ENCODE measurements at regions not wholly inside any gene's neighbourhood (a gene's known extent, or its start where the extent isn't known, plus 50 kb on each side); places are given as distances from the start of the nearest gene placed in this dataset.

DNA sequence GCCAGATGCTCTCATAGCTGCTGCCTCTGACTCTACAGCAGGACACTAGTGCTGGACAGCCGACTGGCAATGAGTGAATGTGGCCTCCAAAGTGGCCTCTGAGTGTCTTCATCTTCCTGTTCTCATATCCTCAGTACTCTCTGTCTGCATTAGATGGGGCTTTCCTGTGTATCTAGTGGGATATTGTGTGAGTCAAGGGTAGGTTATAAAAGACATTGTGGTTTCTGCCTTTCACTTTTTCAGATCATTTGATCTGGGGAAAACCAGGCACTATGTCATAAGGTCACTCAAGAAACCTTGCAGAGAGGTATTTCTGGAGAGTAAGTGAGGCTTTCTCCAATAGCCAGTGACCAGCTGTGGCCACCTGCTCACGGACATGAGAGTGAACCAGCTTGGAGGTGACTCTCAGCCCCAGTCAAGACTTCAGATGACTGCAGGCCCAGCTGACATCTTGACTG, 333.6 kb upstream of the NCAM1 start:
- CTCF ChIA-PET = no interaction called here
- POLR2A ChIA-PET = no interaction called here

DNA sequence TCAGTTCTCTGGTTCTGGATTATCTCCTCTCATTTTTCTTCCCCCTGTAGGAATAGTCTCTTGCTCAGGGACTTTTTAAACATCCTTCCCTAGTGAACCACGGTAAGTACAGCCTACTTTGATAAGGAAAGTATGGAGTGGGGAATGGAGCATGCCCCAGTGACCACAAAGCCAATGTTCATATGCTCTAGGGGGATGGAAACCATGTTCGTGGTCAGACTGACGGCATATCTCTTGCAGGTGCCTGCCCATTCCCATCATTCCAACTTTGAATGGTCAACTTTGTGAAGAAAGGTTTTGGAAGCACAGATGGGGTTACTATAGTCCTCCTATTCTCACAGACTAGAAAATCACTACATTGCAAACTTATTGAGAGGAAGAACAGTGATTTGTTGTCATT, 332.5 kb upstream of the NCAM1 start:
- ChIA-PET POLR2A (no interaction called here), CTCF (no interaction called here)

DNA sequence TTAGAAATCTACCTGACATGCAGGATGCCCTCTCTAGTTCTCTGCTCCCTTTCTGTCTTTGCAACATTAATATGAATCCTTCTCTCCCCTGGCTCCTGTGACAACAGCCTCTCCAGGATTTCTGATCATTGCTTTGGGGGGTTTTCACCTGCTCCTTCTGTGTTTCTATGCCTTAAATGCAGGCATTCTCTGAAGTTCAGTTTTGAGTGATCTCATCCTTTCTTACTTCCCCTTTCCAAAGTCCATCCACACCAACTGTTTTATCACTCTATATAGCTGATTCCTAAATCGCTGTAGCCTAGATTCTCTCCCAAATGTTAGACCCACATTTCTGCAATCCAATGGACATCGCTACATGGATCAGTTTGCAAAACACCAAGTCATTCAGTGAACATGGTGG, 330.7 kb upstream of the NCAM1 start:
- POLR2A ChIA-PET = no interaction called here
- CTCF ChIA-PET = no interaction called here

DNA sequence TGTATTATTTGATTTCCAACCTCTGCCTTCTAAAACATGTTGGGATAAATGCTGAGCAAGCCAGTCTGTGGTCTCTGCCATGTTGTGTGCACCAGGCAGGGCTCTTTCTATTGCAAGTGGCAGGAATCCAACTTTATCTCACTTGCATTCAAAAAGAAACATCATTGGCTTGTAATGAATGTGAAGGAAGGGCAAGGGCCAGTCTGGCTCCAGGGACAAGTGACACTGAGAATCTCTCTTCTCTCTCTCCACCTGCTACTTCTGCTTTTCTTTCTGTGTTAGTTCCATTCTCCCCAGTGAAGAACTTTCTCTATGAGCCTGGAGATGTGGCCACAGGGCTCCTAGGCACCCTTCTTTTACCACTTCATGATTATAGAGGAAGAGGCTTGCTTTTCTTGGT, 329.9 kb upstream of the NCAM1 start:
- ChIA-PET POLR2A (no interaction called here), CTCF (no interaction called here)

DNA sequence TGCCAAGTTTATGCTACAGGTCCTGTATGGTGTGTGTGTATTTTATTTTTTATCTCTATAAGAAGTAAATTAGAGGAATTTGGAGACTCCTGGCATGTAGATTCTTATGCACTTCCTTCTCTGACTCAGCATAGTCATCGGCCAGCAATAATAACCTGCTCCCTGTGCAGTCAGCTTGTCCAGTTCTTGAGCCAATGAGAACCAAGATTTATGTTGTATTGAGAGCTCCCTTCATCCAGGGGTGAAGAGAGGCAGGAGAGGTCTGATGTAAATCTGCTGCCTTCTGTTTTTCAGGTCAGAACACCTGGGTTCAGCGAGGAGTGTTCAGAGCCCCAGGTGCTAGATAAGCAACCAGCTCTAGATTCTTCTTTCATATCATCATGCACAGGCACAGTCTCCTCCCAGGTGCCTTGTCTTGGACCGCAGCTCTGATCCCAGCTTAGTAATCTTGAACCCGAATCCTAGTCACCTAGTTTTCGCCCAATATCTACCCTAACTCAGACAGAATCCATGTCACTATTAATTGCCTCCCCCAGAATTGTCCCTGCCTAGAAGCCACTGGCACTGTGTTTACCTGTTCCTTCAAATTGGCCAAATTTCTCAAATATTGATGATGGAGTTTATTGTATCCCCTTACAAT, 328.2 kb upstream of the NCAM1 start:
- CTCF ChIA-PET = no interaction called here
- POLR2A ChIA-PET = no interaction called here

DNA sequence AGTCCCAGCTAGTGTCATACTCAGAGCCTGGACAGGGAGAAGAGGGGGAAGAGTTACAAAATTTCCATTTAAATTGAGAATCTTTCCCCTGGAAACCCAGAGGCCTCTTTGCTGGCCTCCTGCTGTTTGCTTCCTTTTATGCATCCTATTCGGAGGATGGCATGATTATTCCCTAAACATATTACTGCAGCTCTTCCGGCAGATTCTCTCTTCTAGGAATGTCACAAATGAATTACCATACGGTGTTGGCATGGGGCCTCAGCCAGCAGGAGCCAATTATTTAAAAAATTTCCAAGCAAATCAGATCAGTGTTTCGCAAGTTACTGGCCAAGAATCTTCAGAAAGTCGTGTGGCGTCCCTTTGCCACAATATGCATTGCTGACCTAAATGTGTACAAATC, 326.7 kb upstream of the NCAM1 start:
- POLR2A ChIA-PET = no interaction called here
- CTCF ChIA-PET = no interaction called here

DNA sequence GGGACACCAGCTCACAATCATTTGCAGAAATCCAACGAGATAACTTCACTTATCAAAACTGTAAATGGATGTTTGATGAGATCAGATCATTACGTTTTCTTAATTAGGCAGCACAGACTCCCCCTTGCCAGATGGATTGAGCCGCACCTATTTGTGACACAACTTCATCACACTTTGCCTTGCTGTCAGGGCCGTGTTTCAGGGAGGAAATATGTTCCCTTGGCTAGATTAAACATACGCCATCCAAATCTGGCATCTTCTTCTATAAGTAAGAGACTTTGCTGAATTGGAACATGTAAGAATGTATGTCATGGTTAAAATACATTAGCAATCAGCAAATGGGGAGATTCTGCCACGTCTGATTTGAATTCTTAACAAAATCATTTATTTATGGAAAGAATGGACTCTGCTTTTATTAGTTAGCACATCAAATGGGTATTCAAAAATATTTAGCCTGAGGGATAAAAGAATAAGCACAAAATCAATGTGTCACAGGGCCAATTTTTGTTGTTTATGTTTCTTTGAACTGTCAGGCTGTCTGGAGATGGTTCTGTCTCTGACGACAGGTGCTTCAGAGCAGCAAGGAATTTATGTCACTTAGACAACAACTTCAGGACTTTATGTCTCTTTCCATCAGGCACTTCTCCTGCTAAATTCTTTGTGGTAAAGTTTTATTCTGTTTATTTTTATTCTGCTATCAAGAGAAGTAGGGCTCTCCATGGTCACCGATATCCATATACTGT, 326.1 kb upstream of the NCAM1 start:
- ChIA-PET CTCF (no interaction called here), POLR2A (no interaction called here)

DNA sequence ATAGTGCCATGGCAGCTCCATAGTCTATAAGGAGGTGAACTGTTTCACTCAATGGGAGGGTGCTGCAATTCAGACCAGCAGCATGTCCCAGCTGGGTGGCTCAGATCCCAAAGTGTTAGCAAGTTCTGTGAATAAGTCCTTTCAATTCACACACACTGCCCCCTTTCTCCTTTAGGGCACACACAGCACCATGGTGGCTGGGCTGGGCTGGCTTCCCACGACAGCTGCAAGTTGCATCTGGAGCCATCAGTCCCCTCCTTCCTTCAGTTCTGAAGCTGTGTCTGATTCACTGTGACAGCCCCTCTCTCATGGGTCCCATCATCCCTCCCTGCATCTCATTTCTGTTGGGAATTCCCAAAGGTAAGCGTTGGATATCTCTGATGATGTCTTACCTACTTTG, 324.1 kb upstream of the NCAM1 start:
- POLR2A ChIA-PET = no interaction called here
- CTCF ChIA-PET = no interaction called here

DNA sequence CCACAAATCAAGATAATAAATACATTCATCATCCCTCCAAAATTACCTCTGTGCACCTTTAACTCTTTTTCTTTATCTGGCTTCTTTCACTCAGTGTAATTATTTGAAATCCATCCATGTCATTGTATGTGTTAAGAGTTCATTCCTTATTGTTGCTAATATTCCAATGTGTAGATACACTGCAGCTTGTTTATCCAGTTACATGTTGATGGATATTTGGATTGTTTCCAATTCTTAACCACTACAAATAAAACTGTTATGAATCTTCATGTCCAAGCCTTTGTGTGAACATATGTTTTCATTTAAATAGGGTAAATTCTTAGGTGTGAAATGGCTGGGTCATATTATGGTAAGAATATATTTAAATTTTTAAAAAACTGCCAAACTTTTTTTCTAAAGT, 323.3 kb upstream of the NCAM1 start:
- POLR2A ChIA-PET = no interaction called here
- CTCF ChIA-PET = no interaction called here

DNA sequence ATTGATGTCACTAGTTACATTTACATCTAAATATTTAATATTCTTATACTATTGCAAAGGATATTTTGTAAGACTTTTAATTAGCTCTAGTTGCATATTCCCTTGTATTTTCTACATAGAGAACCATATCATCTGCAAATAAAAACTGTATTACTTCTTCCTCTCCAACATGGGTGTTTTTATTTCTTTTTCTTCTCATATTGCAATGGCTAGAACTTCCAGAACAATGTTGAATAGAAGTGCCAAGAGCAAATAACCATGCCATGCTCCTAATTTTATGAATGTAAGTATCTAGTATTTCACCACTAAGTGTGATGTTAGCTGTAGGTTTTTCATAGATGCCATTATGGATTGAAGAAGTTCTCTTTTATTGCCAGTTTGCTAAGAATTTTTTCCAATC, 321.8 kb upstream of the NCAM1 start:
- CTCF ChIA-PET = no interaction called here

DNA sequence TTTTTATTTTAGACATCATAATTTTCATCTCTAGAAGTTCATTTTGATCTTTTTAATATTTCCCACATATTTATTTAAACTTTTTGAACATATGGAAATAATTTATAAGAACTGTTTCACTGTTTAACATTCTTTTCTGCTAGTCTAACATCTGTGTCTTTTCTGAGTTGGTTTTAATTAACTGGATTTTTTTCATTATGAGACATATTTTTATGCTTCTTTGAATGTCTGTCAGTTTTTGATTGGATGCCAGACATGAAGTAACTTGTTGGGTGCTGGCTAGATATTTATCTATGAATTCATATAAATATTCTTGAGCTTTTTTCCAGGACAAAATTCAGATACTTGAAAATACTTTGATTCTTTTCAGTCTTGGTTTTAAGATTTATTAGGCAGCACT, 317.8 kb upstream of the NCAM1 start:
- POLR2A ChIA-PET = no interaction called here
- CTCF ChIA-PET = no interaction called here

More for the DNA sequence above, 321.8 kb upstream of the NCAM1 start:
- POLR2A ChIA-PET = no interaction called here

DNA sequence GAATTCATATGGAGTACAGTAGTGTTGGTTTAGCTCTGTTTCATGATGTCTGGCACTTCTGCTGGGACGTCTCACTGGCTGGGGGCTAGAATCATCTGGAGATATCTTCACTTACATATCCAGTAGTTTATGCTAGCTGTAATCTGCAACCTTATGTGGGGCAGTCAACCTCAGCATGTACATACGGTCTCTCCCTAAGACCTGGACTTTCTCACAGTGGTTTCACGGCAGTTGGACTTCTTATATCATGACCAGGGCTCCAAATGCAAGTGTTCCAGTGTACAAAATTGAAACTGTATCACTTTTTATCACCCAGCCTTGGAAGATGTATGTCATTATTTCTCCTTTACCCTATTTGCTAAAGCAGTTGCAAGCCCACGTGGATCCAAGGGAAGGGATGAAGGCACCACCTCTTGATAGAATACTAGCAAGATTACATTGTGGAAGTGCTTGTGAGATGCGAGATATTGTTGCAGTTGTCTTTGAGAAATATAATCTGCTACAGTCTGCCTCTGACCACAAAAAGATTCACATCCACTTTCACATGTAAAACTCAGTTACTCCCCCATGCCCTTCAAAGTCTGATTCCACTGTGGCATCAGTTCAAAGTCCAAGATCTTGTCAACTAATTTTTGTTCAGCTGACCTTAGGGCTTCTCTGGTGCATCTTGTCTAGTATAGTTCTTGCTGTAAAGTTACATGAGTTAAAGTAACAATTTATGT, 316.6 kb upstream of the NCAM1 start:
- ChIA-PET CTCF (no interaction called here), POLR2A (no interaction called here)

DNA sequence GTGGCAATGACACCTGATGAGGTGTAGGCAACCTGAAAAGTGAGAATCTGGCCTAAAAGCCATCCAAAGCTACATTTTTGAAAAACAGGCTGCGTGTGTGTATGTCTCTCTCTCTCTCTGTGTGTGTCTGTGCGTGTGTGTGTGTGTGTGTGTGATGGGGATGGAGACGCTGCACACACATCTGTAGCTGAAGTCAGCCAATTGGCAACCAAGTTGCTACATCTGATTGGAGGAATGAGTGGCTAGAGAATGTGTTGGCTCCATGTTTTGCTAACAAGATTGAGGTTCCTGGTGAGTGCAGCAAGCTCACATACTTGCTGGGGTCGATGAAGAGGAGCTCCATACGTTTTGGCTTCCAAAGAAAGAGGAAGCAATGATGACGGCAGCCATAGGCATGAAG, 311.4 kb upstream of the NCAM1 start:
- ChIA-PET POLR2A (no interaction called here), CTCF (no interaction called here)

DNA sequence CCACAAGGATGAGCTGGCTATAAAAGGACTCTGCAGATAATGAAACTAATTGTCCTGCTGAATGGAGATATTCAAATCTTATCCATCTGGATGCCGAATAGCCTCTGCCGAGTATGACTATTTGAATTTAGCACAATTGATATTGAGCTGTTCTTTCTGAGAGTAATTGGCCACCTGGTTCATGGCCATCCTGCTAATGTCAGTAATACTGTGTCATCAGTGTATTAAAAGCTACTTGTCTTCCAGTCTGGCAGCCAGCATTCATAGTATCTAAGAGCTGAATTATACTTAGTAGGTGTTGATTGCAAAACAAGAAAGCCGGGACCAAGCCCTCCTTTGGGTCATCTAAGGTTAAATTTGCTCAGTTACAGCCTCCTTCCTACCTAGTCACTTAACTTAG, 310.7 kb upstream of the NCAM1 start:
- POLR2A ChIA-PET = no interaction called here
- CTCF ChIA-PET = no interaction called here

DNA sequence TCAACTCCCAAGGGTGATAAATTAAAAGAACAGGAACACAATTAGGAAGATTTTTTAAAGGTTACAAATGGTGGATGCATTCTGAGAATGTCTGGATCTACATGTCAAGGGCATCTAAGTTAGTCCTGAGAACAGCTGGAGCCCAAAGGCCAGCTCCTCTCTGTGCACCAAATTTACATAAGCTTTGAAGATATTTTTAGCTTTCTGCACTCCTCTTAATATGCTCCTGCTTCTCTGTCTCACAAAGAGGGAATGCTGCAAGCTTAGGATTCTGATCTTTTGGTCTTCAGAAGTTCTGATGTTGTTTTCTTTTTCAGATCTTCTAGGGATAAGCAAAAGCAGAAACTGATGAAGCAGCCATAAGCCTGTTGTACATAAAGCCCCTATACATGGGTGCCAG, 309.8 kb upstream of the NCAM1 start:
- POLR2A ChIA-PET = no interaction called here
- CTCF ChIA-PET = no interaction called here

DNA sequence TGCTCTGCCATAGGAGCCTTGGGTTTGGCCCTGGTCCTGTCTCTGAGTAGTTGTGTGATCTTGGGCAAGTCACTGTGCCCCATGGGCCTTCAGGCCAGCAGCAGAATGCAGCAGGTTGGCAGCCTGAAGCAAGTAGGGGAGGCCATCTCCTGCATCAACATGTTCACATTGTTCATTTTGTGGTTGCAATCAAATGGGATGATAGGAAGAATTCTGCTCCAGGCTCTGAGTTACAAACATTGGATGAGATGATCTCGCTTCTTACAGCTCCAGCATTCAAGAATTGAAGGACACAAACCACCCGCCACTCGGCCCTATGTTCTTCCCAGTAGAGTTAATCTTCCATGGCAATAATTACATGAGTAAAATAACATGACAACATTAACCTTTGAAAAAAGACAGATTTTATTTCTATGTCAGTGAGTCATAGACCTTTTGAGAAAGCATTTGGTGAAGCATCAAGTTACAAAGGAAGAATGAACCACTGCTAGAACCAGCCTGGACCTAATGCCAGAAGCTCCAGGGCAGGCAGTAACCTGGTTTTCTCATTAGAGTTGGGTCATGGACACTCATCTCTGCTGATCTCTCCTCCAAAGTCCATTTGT, 308.3 kb upstream of the NCAM1 start:
- ChIA-PET POLR2A (no interaction called here), CTCF (no interaction called here)

DNA sequence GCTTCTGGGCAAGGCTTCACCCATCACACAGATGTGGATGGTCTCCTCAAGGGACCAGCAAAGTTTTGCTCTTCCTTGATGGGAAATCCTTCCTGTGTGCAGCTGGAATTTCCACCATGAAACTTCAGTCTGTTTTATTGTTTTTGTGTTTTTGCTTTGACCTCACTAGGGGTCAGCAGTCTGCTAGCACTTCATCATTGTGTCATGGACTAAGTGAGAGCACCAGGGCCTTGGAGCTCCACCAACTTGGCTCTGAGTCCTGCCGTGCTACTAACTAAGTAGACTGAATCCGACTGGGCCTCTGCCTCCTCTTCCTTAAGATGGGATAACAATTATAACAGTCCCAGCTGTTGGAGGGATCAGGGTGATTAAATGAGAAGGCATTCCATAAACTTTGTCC, 305.8 kb upstream of the NCAM1 start:
- ChIA-PET POLR2A (no interaction called here), CTCF (no interaction called here)

DNA sequence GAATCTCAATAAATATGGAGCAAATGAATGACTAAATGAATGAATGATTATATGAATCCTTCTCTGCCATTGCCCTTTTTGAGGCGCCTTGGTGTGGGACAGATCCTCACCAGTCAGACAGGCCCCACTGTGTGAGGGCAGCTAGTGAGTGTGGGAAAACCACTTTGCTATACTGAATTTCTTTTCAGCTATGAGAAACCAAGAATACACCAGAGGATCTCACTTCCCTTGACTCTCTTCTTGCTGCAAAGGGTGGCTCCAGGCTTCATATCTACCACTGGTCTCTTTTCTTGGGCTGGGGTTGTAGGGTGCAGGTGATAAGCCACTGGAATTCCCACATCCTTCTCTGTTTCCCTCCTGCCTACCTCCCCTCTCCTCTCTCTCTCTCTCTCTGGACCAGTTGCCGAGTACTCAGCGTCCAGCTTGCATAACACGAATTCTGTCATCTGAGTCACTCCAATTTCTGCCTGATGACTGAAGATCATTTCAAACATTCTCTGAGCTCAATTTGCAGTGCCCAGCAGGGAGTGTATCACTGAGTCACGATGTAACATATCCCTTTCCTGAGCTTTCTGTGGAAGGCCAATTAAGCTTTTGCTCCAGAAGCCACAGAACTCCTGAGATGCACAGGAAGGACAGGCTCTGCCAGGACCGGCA, 304.3 kb upstream of the NCAM1 start:
- ChIA-PET POLR2A (interaction anchor here (0.8 kb wide), 1 partner anchor 43 kb away, joined by 3 read pairs; no protein-coding TSS in a partner anchor), CTCF (no interaction called here)

DNA sequence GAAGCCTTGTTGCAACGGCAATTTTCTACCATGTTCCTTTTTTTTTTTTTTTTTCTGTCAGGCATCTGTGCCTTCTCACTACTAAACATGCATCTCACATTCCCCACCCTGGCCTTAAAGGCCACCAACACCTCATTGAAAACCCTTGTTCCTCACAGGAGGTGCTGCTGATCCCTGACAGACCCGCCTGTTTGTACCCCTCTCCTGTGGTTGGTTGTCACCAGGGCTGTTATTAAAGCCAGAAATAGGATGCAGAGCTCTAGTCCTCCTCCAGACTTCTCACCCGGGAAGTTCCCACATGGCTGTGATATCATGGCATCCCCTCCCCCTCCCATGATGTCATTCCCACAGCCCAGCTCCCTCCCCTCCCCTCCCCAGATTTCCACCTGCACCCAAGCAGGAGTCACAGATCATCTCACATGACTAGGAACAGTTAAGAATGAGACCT, 302.8 kb upstream of the NCAM1 start:
- ChIA-PET POLR2A (no interaction called here), CTCF (no interaction called here)

DNA sequence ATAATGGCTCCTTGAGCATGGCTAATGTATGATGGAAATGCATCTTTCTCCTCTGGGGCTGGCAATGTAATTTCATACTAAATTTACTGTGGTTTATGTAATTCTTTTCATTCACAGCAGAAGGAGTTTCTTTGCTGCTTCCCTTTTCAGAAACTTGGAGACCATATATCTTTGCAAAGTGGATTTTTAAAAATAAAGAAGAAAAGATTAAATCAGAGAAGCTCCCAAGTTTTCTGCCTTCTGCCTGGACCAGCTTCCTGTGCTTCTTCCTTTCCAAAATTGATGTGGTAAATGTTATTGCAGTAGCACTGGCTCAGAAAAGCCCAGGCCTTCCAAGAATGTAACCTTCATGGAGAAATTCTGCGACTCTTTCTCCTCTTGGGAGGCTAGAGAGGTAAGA, 300.1 kb upstream of the NCAM1 start:
- ChIA-PET CTCF (no interaction called here), POLR2A (no interaction called here)

DNA sequence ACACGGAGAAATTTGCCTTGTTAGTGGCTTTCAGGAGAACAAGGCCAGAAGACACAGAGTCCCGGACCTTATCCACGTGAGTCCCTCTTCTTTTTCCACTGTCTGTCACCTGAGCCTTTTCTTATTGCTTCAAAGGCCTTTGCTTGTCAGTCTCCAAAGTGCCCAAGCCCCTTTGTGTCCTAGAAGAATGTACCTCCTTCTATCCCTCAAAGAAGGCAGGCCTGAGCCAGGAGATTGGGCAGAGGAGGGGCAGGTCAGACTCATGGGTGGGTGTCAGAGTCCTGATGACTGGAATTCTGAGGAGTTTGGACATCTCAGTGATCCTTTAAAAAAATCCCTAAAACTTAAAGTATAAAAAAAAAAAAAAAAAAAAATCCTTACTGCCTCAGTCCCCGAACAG, 299.6 kb upstream of the NCAM1 start:
- CTCF ChIA-PET = no interaction called here
- POLR2A ChIA-PET = no interaction called here
